HCT116 (cell line): ENCODE measurements at regions not wholly inside any gene's neighbourhood (a gene's known extent, or its start where the extent isn't known, plus 50 kb on each side); places are given as distances from the start of the nearest gene placed in this dataset.

Experiments
- ATF3 ChIP-seq: IDR thresholded peaks from 2 replicates; pipeline ENCODE4 v1.6.1; 2012
- CTCF ChIP-seq, 3 experiments: fragments of 200-600 bp in 1 of 3; sonication (generic) in 1 of 3; IDR thresholded peaks in 2 of 3; conservative IDR thresholded peaks in 1 of 3; 2 replicates each; pipeline ENCODE4 v1.5.1; 2012 to 2017; ENCODE audit warnings: low read depth in 2 of 3, low read length in 2 of 3, antibody characterized with exemption in 1 of 3, borderline replicate concordance in 1 of 3, control low read depth in 1 of 3, mild to moderate bottlenecking in 1 of 3, mixed read lengths in 1 of 3, mixed run types in 1 of 3, moderate library complexity in 1 of 3; ENCODE audit not compliant: insufficient read depth in 1 of 3
- EGR1 ChIP-seq: IDR thresholded peaks from 2 replicates; pipeline ENCODE4 v1.6.1; 2012; ENCODE audit warnings: low read depth
- EZH2phosphoT487 ChIP-seq: fragments of 200-600 bp; IDR thresholded peaks from 2 replicates; pipeline ENCODE4 v1.6.1; 2018; ENCODE audit warnings: antibody characterized with exemption, borderline replicate concordance
- POLR2A ChIP-seq: IDR thresholded peaks from 2 replicates; pipeline ENCODE4 v1.7.0; 2011; ENCODE audit warnings: borderline replicate concordance; ENCODE audit not compliant: insufficient read depth, insufficient read length; ENCODE audit errors: extremely low read depth
- POLR2AphosphoS5 ChIP-seq: IDR thresholded peaks from 2 replicates; pipeline ENCODE4 v1.6.1; 2011; ENCODE audit warnings: mild to moderate bottlenecking, low read depth, low read length, moderate library complexity
- RAD21 ChIP-seq: IDR thresholded peaks from 2 replicates; pipeline ENCODE4 v1.6.1; 2012; ENCODE audit warnings: low read depth, mild to moderate bottlenecking
- SRF ChIP-seq: IDR thresholded peaks from 2 replicates; pipeline ENCODE4 v1.6.1; 2012; ENCODE audit warnings: low read depth

- TF ChIP-seq ATF3 (no peak), EGR1 (no peak), RAD21 (no peak), CTCF (IDR thresholded peaks at IDR 0.05 in 2 of 3, conservative IDR thresholded peaks at IDR 0.05 in 1 of 3; ENCODE audit: borderline replicate concordance in 1 of 3, insufficient read depth in 1 of 3, low read depth in 2 of 3, low read length in 2 of 3) (no peak), EZH2phosphoT487 (no peak), POLR2A (no peak), POLR2AphosphoS5 (no peak), SRF (no peak)
Measured at GRCh38 chr7:69114374-69114773, 483.9 kb upstream of the AUTS2 start.
